ENCODE measurements at regions not wholly inside any gene's neighbourhood (a gene's known extent, or its start where the extent isn't known, plus 50 kb on each side); places are given as distances from the start of the nearest gene placed in this dataset.
A peak's percentile ranks its signal among the peaks of the same experiment; 100 is the strongest.

DNA sequence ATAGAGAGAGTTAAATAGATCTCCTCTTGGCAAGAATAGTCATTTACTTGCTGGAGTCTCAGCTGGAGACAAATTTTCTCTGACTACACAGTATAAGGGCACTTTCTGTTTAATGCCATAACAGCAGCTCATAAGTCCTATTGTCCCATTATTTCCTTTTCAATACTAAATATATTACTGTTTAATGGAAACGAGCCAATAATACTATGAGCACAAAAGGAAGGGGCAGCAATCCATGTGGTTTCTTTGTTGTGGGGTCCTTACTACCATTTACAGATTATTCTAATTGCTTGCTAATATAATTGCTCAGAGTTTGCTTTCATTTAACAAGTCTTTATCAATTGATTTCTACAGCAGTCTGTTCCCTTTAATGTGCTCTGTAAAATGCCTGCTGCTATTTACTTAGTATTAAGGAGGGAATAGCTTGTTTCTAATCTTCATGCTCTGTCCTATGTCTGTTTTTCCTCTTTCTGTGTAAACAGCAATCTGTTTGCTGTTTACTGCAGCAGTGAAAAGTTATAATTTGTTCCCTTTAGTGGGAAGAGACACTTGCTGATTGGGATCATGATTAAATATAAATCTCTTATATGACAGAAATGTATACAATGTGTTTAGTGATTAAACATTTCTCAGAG is 296.2 kb upstream of the SMIM30 start:
- ChIA-PET POLR2A (no interaction called here), CTCF (interaction anchor here (1.4 kb wide), 1 partner anchor 11 kb away, joined by 4 read pairs; no protein-coding TSS in a partner anchor)
- Histone ChIP-seq H3K79me2 (ENCODE audit: insufficient read depth) (no peaks in the 10 kb centered on the region), H3K9me2 (no peaks in the 10 kb centered on the region), H3K4me2 (no peak overlapping the region), H3F3A (replicated peaks; ENCODE audit: insufficient read depth) (no peaks in the 10 kb centered on the region), H2AFZ (ENCODE audit: low read depth) (no peak overlapping the region), H3K9me3 (no peaks in the 10 kb centered on the region), H3K36me3 (replicated peaks in 1 of 2; ENCODE audit: control insufficient read depth in 1 of 2, insufficient read depth in 2 of 2, low read length in 1 of 2) (no peaks in the 10 kb centered on the region), H3K4me1 (ENCODE audit: control insufficient read depth in 1 of 2, insufficient read depth in 2 of 2, low read depth in 1 of 2, low read length in 1 of 2) (no peaks in the 10 kb centered on the region), H3K27ac (ENCODE audit: low read depth in 2 of 2, low read length in 1 of 2) (no peak overlapping the region), H3K4me3 (ENCODE audit: low read depth in 2 of 2, low read length in 1 of 2) (no peak overlapping the region), H4K20me1 (ENCODE audit: insufficient read depth) (no peaks in the 10 kb centered on the region), H3K27me3 (ENCODE audit: insufficient read depth) (no peaks in the 10 kb centered on the region), H3K9ac (no peak overlapping the region)
- TF ChIP-seq, protein P1, sequence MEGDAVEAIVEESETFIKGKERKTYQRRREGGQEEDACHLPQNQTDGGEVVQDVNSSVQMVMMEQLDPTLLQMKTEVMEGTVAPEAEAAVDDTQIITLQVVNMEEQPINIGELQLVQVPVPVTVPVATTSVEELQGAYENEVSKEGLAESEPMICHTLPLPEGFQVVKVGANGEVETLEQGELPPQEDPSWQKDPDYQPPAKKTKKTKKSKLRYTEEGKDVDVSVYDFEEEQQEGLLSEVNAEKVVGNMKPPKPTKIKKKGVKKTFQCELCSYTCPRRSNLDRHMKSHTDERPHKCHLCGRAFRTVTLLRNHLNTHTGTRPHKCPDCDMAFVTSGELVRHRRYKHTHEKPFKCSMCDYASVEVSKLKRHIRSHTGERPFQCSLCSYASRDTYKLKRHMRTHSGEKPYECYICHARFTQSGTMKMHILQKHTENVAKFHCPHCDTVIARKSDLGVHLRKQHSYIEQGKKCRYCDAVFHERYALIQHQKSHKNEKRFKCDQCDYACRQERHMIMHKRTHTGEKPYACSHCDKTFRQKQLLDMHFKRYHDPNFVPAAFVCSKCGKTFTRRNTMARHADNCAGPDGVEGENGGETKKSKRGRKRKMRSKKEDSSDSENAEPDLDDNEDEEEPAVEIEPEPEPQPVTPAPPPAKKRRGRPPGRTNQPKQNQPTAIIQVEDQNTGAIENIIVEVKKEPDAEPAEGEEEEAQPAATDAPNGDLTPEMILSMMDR (IDR thresholded peaks at IDR 0.05): no peak
- WGBS (ENCODE audit: low lambda C conversion rate): 2% methylated on average over 1 of the region's 1 CpG
- DNase-seq: no peak

- no peak overlapping the region for H2AFZ ChIP-seq (ENCODE audit: low read depth)
- no peaks in the 10 kb centered on the region for H3K9me3 ChIP-seq
- POLR2A ChIA-PET: no interaction called here
- H3K4me2 ChIP-seq: no peak overlapping the region
- H3K27ac ChIP-seq (ENCODE audit: low read depth in 2 of 2, low read length in 1 of 2): no peak overlapping the region
- no peak overlapping the region for H3K9ac ChIP-seq
- H4K20me1 ChIP-seq (ENCODE audit: insufficient read depth): no peaks in the 10 kb centered on the region
- H3K36me3 ChIP-seq (replicated peaks in 1 of 2; ENCODE audit: control insufficient read depth in 1 of 2, insufficient read depth in 2 of 2, low read length in 1 of 2): no peaks in the 10 kb centered on the region
- H3F3A ChIP-seq (replicated peaks; ENCODE audit: insufficient read depth): no peaks in the 10 kb centered on the region
- WGBS (ENCODE audit: low lambda C conversion rate): 75% methylated on average over 1 of the region's 1 CpG
- no peaks in the 10 kb centered on the region for H3K4me1 ChIP-seq (ENCODE audit: control insufficient read depth in 1 of 2, insufficient read depth in 2 of 2, low read depth in 1 of 2, low read length in 1 of 2)
- H3K79me2 ChIP-seq (ENCODE audit: insufficient read depth): no peaks in the 10 kb centered on the region
- no peak for DNase-seq
- H3K9me2 ChIP-seq: no peaks in the 10 kb centered on the region
- no peaks in the 10 kb centered on the region for H3K27me3 ChIP-seq (ENCODE audit: insufficient read depth)
- TF ChIP-seq, protein P2, sequence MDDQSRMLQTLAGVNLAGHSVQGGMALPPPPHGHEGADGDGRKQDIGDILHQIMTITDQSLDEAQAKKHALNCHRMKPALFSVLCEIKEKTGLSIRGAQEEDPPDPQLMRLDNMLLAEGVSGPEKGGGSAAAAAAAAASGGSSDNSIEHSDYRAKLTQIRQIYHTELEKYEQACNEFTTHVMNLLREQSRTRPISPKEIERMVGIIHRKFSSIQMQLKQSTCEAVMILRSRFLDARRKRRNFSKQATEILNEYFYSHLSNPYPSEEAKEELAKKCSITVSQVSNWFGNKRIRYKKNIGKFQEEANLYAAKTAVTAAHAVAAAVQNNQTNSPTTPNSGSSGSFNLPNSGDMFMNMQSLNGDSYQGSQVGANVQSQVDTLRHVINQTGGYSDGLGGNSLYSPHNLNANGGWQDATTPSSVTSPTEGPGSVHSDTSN (IDR thresholded peaks at IDR 0.05): no peak
- 0 out of 2 replicates have a peak, but pooled peaks have one; percentile 6 for TF ChIP-seq NFIC (IDR thresholded peaks at IDR 0.05; ENCODE audit: borderline replicate concordance)
- CTCF ChIA-PET: interaction anchor here (6.2 kb wide), 1 partner anchor 9 kb away, joined by 38 read pairs; no protein-coding TSS in a partner anchor
- H3K4me3 ChIP-seq (ENCODE audit: low read depth in 2 of 2, low read length in 1 of 2): no peak overlapping the region
Measured at GRCh38 chr7:113412410-113412809, 294.1 kb upstream of the SMIM30 start.

DNA sequence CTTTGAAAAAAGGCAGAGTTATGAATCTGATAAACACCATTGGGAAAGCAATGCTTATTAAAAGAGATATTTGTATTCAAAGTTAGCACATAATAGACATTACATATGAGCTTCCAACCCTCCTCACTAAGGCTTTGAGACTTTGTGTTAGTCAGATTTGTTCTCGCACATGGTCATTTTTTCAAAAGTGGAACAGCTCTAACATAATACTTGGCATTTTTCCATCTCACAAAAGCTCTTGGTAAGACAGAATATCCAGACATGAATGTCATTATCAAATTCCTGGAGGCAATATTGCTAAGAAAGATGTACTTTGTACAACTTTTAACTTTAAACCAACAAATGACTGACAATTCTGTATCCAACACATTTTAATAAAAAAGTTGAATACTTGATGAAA is 292.4 kb upstream of the SMIM30 start:
- H3K36me3 ChIP-seq (replicated peaks in 1 of 2; ENCODE audit: control insufficient read depth in 1 of 2, insufficient read depth in 2 of 2, low read length in 1 of 2): no peaks in the 10 kb centered on the region
- H4K20me1 ChIP-seq (ENCODE audit: insufficient read depth): no peaks in the 10 kb centered on the region
- no peak overlapping the region for H3K9ac ChIP-seq
- no peaks in the 10 kb centered on the region for H3K4me1 ChIP-seq (ENCODE audit: control insufficient read depth in 1 of 2, insufficient read depth in 2 of 2, low read depth in 1 of 2, low read length in 1 of 2)
- no peaks in the 10 kb centered on the region for H3K27me3 ChIP-seq (ENCODE audit: insufficient read depth)
- ChIA-PET CTCF (interaction anchor here (0.9 to 6.2 kb wide), 4 partner anchors 8 to 251 kb away, joined by 4 to 38 read pairs (median 4); no protein-coding TSS in a partner anchor), POLR2A (no interaction called here)
- 77% methylated on average over 1 of the region's 1 CpG for WGBS (ENCODE audit: low lambda C conversion rate)
- H3K9me2 ChIP-seq: no peaks in the 10 kb centered on the region
- H3K4me3 ChIP-seq (ENCODE audit: low read depth in 2 of 2, low read length in 1 of 2): no peak overlapping the region
- H3F3A ChIP-seq (replicated peaks; ENCODE audit: insufficient read depth): no peaks in the 10 kb centered on the region
- DNase-seq: no peak
- H3K27ac ChIP-seq (ENCODE audit: low read depth in 2 of 2, low read length in 1 of 2): no peak overlapping the region
- no peak overlapping the region for H2AFZ ChIP-seq (ENCODE audit: low read depth)
- H3K79me2 ChIP-seq (ENCODE audit: insufficient read depth): no peaks in the 10 kb centered on the region
- no peak overlapping the region for H3K4me2 ChIP-seq
- H3K9me3 ChIP-seq: no peaks in the 10 kb centered on the region
- no peak for TF ChIP-seq MXI1 (IDR thresholded peaks at IDR 0.05; ENCODE audit: low read depth, low read length)
- TF ChIP-seq NFIC (IDR thresholded peaks at IDR 0.05; ENCODE audit: borderline replicate concordance): no peak
- no peak for TF ChIP-seq TAF1 (IDR thresholded peaks at IDR 0.05; ENCODE audit: borderline replicate concordance, low read depth, low read length)
- no peak for TF ChIP-seq GABPA (IDR thresholded peaks at IDR 0.05; ENCODE audit: low read depth)
- no peak for TF ChIP-seq FOXM1 (IDR thresholded peaks at IDR 0.05; ENCODE audit: low read depth)
- no peak for TF ChIP-seq CHD2 (IDR thresholded peaks at IDR 0.05; ENCODE audit: low read length, partially characterized antibody)
- no peak for TF ChIP-seq YY1 (IDR thresholded peaks at IDR 0.05; ENCODE audit: low read depth)
- TF ChIP-seq, protein P3, sequence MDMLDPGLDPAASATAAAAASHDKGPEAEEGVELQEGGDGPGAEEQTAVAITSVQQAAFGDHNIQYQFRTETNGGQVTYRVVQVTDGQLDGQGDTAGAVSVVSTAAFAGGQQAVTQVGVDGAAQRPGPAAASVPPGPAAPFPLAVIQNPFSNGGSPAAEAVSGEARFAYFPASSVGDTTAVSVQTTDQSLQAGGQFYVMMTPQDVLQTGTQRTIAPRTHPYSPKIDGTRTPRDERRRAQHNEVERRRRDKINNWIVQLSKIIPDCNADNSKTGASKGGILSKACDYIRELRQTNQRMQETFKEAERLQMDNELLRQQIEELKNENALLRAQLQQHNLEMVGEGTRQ (IDR thresholded peaks at IDR 0.05; ENCODE audit: borderline replicate concordance, low read depth, low read length): no peak
- TF ChIP-seq RXRA (IDR thresholded peaks at IDR 0.05; ENCODE audit: borderline replicate concordance, low read depth): no peak
- TF ChIP-seq FOXJ3 (CRISPR knock-in tag; IDR thresholded peaks at IDR 0.05): no peak
- TF ChIP-seq, protein P4, sequence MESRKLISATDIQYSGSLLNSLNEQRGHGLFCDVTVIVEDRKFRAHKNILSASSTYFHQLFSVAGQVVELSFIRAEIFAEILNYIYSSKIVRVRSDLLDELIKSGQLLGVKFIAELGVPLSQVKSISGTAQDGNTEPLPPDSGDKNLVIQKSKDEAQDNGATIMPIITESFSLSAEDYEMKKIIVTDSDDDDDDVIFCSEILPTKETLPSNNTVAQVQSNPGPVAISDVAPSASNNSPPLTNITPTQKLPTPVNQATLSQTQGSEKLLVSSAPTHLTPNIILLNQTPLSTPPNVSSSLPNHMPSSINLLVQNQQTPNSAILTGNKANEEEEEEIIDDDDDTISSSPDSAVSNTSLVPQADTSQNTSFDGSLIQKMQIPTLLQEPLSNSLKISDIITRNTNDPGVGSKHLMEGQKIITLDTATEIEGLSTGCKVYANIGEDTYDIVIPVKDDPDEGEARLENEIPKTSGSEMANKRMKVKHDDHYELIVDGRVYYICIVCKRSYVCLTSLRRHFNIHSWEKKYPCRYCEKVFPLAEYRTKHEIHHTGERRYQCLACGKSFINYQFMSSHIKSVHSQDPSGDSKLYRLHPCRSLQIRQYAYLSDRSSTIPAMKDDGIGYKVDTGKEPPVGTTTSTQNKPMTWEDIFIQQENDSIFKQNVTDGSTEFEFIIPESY (IDR thresholded peaks at IDR 0.05; ENCODE audit: borderline replicate concordance, low read depth): no peak
- no peak for TF ChIP-seq RCOR1 (IDR thresholded peaks at IDR 0.05; ENCODE audit: low read length)
- no peak for TF ChIP-seq EZH2phosphoT487 (IDR thresholded peaks at IDR 0.05; ENCODE audit: borderline replicate concordance, low read depth)
